ENCODE measurements at regions not wholly inside any gene's neighbourhood (a gene's known extent, or its start where the extent isn't known, plus 50 kb on each side); places are given as distances from the start of the nearest gene placed in this dataset.
"Not testable (repeated sequence)": the region's sequence is repeated elsewhere in the genome, so short reads cannot be mapped to it uniquely, and the experiment has no call there.

DNA sequence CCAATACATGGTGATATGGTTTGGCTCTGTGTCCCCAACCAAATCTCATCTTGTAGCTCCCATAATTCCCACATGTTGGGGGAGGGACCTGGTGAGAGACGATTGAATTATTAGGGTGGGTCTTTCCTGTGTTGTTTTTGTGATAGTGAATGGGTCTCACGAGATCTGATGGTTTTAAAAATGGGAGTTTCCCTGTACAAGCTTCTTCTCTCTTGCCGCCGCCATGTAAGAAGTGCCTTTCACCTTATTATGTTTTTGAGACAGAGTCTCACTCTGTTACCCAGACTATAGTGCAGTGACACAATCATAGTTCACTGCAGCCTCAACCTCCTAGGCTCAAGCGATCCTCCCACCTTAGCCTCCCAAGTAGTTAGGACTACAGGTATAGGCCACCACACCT is 629.1 kb downstream of the QKI start:
- H3K79me1 ChIP-seq (replicated peaks; ENCODE audit: low read length, poor library complexity, severe bottlenecking); H3K27ac ChIP-seq (ENCODE audit: low read length, poor library complexity, severe bottlenecking); H3K27me3 ChIP-seq (ENCODE audit: control insufficient read depth in 1 of 2, insufficient read depth in 1 of 2, low read length in 2 of 2); H2BK5ac ChIP-seq (ENCODE audit: low read depth, low read length, poor library complexity, severe bottlenecking); H3K4me1 ChIP-seq (ENCODE audit: control insufficient read depth, insufficient read depth, low read depth, low read length); H3K4me2 ChIP-seq (ENCODE audit: low read length, poor library complexity, severe bottlenecking); H2BK120ac ChIP-seq (ENCODE audit: low read depth, low read length); H2BK15ac ChIP-seq (ENCODE audit: low read depth, poor library complexity, severe bottlenecking); H3K36me3 ChIP-seq (ENCODE audit: control insufficient read depth in 1 of 2, insufficient read depth in 2 of 2, low read depth in 1 of 2, low read length in 2 of 2); H4K8ac ChIP-seq (ENCODE audit: low read length); H3K14ac ChIP-seq (ENCODE audit: low read length in 2 of 2); H3K9ac ChIP-seq (ENCODE audit: low read length); H3K4ac ChIP-seq (ENCODE audit: low read depth in 1 of 2, low read length in 2 of 2); H4K91ac ChIP-seq (ENCODE audit: low read length); DNase-seq; H3K9me3 ChIP-seq (ENCODE audit: control insufficient read depth, low read length); H2AK5ac ChIP-seq (ENCODE audit: low read length, severe bottlenecking); H3K23ac ChIP-seq (ENCODE audit: low read length in 2 of 2); H2BK12ac ChIP-seq (ENCODE audit: low read length in 2 of 2); H3K18ac ChIP-seq (ENCODE audit: low read depth in 1 of 2, low read length in 2 of 2); H3K4me3 ChIP-seq (ENCODE audit: insufficient read depth in 1 of 2, low read depth in 1 of 2, low read length in 2 of 2); H2AFZ ChIP-seq (ENCODE audit: low read depth, low read length): not testable (repeated sequence)
- 83% methylated on average over 3 of the region's 5 CpGs for WGBS

DNA sequence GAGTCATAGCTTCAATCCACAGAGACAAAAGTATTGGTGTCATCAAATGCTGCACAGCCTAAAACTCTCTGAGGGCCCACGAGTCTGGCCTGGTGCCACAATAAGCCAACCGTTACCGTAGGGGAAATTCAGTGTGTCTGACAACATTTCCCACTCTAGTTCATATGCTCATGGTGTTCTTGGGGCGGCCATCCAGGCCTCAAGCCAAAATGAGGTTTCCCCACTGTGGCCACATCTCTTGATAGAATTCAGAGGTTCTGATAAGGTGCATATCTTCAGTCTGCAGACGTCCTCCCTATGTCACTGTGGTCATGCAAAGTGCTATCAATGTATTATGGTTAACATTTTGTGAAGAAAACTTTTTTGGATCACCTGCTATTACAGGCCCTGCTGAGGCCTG is 627.7 kb downstream of the QKI start:
- Histone ChIP-seq H3K27ac (ENCODE audit: low read length, poor library complexity, severe bottlenecking) (no peak overlapping the region), H3K36me3 (ENCODE audit: control insufficient read depth in 1 of 2, insufficient read depth in 2 of 2, low read depth in 1 of 2, low read length in 2 of 2) (no peaks in the 10 kb centered on the region), H2AK5ac (ENCODE audit: low read length, severe bottlenecking) (no peak overlapping the region), H2BK12ac (ENCODE audit: low read length in 2 of 2) (no peak overlapping the region), H3K9ac (ENCODE audit: low read length) (no peak overlapping the region), H3K4me3 (ENCODE audit: insufficient read depth in 1 of 2, low read depth in 1 of 2, low read length in 2 of 2) (no peak overlapping the region), H2AFZ (ENCODE audit: low read depth, low read length) (no peak overlapping the region), H3K4me2 (ENCODE audit: low read length, poor library complexity, severe bottlenecking) (no peak overlapping the region), H3K18ac (ENCODE audit: low read depth in 1 of 2, low read length in 2 of 2) (no peak overlapping the region), H2BK5ac (ENCODE audit: low read depth, low read length, poor library complexity, severe bottlenecking) (no peak overlapping the region), H3K79me1 (replicated peaks; ENCODE audit: low read length, poor library complexity, severe bottlenecking) (no peaks in the 10 kb centered on the region), H2BK15ac (ENCODE audit: low read depth, poor library complexity, severe bottlenecking) (no peak overlapping the region), H4K91ac (ENCODE audit: low read length) (no peak overlapping the region), H3K27me3 (ENCODE audit: control insufficient read depth in 1 of 2, insufficient read depth in 1 of 2, low read length in 2 of 2) (no peaks in the 10 kb centered on the region), H3K4me1 (ENCODE audit: control insufficient read depth, insufficient read depth, low read depth, low read length) (no peaks in the 10 kb centered on the region), H3K4ac (ENCODE audit: low read depth in 1 of 2, low read length in 2 of 2) (no peak overlapping the region), H4K8ac (ENCODE audit: low read length) (no peak overlapping the region), H2BK120ac (ENCODE audit: low read depth, low read length) (no peak overlapping the region), H3K9me3 (ENCODE audit: control insufficient read depth, low read length) (peaks cover 4% of the 10 kb centered on the region), H3K23ac (ENCODE audit: low read length in 2 of 2) (no peak overlapping the region), H3K14ac (ENCODE audit: low read length in 2 of 2) (no peak overlapping the region)
- no peak for DNase-seq
- 70% methylated on average over 5 of the region's 5 CpGs for WGBS

DNA sequence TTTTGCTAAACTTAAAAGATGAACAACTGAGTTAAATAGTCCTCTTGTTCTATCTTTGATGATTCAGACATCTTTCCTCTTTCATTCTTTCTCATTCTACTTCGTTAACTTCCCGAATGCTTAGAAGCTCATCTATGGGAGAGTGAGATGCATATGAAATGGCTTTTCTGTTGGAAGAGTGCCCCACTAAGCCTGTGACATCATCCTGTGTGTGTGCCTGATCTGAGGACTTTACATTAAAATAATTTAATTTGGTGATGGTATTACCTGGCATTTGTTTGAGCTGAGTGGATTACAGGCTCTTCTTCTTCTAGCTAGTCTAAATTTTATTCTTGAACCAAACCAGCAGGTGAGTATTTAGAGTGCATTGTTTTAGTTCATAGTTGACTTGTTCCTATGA is 626.5 kb downstream of the QKI start:
- Histone ChIP-seq H2BK120ac (ENCODE audit: low read depth, low read length) (no peak overlapping the region), H2AK5ac (ENCODE audit: low read length, severe bottlenecking) (no peak overlapping the region), H2BK12ac (ENCODE audit: low read length in 2 of 2) (no peak overlapping the region), H3K4ac (ENCODE audit: low read depth in 1 of 2, low read length in 2 of 2) (no peak overlapping the region), H3K36me3 (ENCODE audit: control insufficient read depth in 1 of 2, insufficient read depth in 2 of 2, low read depth in 1 of 2, low read length in 2 of 2) (no peaks in the 10 kb centered on the region), H3K18ac (ENCODE audit: low read depth in 1 of 2, low read length in 2 of 2) (no peak overlapping the region), H3K14ac (ENCODE audit: low read length in 2 of 2) (no peak overlapping the region), H3K23ac (ENCODE audit: low read length in 2 of 2) (no peak overlapping the region), H3K9me3 (ENCODE audit: control insufficient read depth, low read length) (peaks cover 4% of the 10 kb centered on the region), H3K79me1 (replicated peaks; ENCODE audit: low read length, poor library complexity, severe bottlenecking) (no peaks in the 10 kb centered on the region), H3K27me3 (ENCODE audit: control insufficient read depth in 1 of 2, insufficient read depth in 1 of 2, low read length in 2 of 2) (no peaks in the 10 kb centered on the region), H4K91ac (ENCODE audit: low read length) (no peak overlapping the region), H2BK5ac (ENCODE audit: low read depth, low read length, poor library complexity, severe bottlenecking) (no peak overlapping the region), H3K9ac (ENCODE audit: low read length) (no peak overlapping the region), H3K4me2 (ENCODE audit: low read length, poor library complexity, severe bottlenecking) (no peak overlapping the region), H3K27ac (ENCODE audit: low read length, poor library complexity, severe bottlenecking) (no peak overlapping the region), H2BK15ac (ENCODE audit: low read depth, poor library complexity, severe bottlenecking) (no peak overlapping the region), H3K4me1 (ENCODE audit: control insufficient read depth, insufficient read depth, low read depth, low read length) (no peaks in the 10 kb centered on the region), H2AFZ (ENCODE audit: low read depth, low read length) (no peak overlapping the region), H3K4me3 (ENCODE audit: insufficient read depth in 1 of 2, low read depth in 1 of 2, low read length in 2 of 2) (no peak overlapping the region), H4K8ac (ENCODE audit: low read length) (no peak overlapping the region)
- WGBS: 97% methylated on average over 2 of the region's 2 CpGs
- no peak for DNase-seq

DNA sequence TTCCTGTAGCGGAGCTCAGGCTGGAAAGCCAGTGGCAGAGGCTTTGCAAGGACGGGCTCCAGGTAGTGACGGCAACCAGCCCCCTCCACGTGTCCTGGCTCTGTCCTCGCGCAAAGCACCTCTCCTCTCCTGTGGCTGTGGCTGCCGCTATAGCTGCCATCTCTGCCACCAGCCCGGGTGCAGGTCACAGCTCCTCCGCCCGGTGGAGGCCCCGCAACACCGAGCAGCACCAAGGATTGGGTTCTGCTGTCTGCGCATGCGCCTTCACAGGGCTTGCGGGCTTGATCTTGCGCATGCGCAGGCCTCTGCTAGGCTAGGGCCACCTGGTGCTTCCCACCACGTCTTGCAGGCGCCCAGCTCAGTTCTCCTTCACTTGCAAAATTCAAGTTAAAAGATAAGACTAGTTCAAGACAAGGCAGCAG is 625.4 kb downstream of the QKI start:
- 90% methylated on average over 19 of the region's 19 CpGs for WGBS
- peak overlapping the region in 1 of 2 experiments; percentile 62 for H3K4me3 ChIP-seq (ENCODE audit: insufficient read depth in 1 of 2, low read depth in 1 of 2, low read length in 2 of 2)
- no peak overlapping the region for H2BK5ac ChIP-seq (ENCODE audit: low read depth, low read length, poor library complexity, severe bottlenecking)
- H3K27ac ChIP-seq (ENCODE audit: low read length, poor library complexity, severe bottlenecking): no peak overlapping the region
- H2AFZ ChIP-seq (ENCODE audit: low read depth, low read length): no peak overlapping the region
- H2BK120ac ChIP-seq (ENCODE audit: low read depth, low read length): no peak overlapping the region
- H3K79me1 ChIP-seq (replicated peaks; ENCODE audit: low read length, poor library complexity, severe bottlenecking): no peaks in the 10 kb centered on the region
- DNase-seq: no peak
- H3K36me3 ChIP-seq (ENCODE audit: control insufficient read depth in 1 of 2, insufficient read depth in 2 of 2, low read depth in 1 of 2, low read length in 2 of 2): no peaks in the 10 kb centered on the region
- H3K18ac ChIP-seq (ENCODE audit: low read depth in 1 of 2, low read length in 2 of 2): no peak overlapping the region
- H3K23ac ChIP-seq (ENCODE audit: low read length in 2 of 2): no peak overlapping the region
- H3K4me1 ChIP-seq (ENCODE audit: control insufficient read depth, insufficient read depth, low read depth, low read length): no peaks in the 10 kb centered on the region
- H2AK5ac ChIP-seq (ENCODE audit: low read length, severe bottlenecking): no peak overlapping the region
- no peak overlapping the region for H3K9ac ChIP-seq (ENCODE audit: low read length)
- H4K91ac ChIP-seq (ENCODE audit: low read length): no peak overlapping the region
- no peak overlapping the region for H2BK15ac ChIP-seq (ENCODE audit: low read depth, poor library complexity, severe bottlenecking)
- H3K14ac ChIP-seq (ENCODE audit: low read length in 2 of 2): no peak overlapping the region
- H3K27me3 ChIP-seq (ENCODE audit: control insufficient read depth in 1 of 2, insufficient read depth in 1 of 2, low read length in 2 of 2): no peaks in the 10 kb centered on the region
- H4K8ac ChIP-seq (ENCODE audit: low read length): no peak overlapping the region
- no peak overlapping the region for H3K4me2 ChIP-seq (ENCODE audit: low read length, poor library complexity, severe bottlenecking)
- peaks cover 4% of the 10 kb centered on the region for H3K9me3 ChIP-seq (ENCODE audit: control insufficient read depth, low read length)
- no peak overlapping the region for H3K4ac ChIP-seq (ENCODE audit: low read depth in 1 of 2, low read length in 2 of 2)
- no peak overlapping the region for H2BK12ac ChIP-seq (ENCODE audit: low read length in 2 of 2)
